ENCODE measurements at regions not wholly inside any gene's neighbourhood (a gene's known extent, or its start where the extent isn't known, plus 50 kb on each side); places are given as distances from the start of the nearest gene placed in this dataset.

- ATAC-seq (no peak), DNase-seq (no peak)
- intact Hi-C loops (cut with DNase I): no loop called here
Observed at GRCh38 chr13:48181482-48182145, 51.4 kb upstream of the ITM2B start.

GRCh38 chr13:48178126-48178525, 54.9 kb upstream of the ITM2B start:
- DNase-seq (no peak), ATAC-seq (no peak)
- intact Hi-C loops (cut with DNase I): no loop called here

GRCh38 chr13:48176781-48177180, 56.2 kb upstream of the ITM2B start:
- intact Hi-C loops (cut with DNase I): no loop called here

GRCh38 chr13:48175185-48175584, 57.8 kb upstream of the ITM2B start:
- no peak for DNase-seq
- no peak for ATAC-seq
- intact Hi-C loops (cut with DNase I): no loop called here

More at GRCh38 chr13:48176781-48177180, 56.2 kb upstream of the ITM2B start:
- DNase-seq (no peak), ATAC-seq (no peak)

GRCh38 chr13:48167866-48168265, 65.1 kb upstream of the ITM2B start:
- intact Hi-C loops (cut with DNase I): no loop called here
- ATAC-seq: no peak
- DNase-seq: no peak

GRCh38 chr13:48165727-48166126, 67.3 kb upstream of the ITM2B start:
- intact Hi-C loops (cut with DNase I): no loop called here
- no peak for DNase-seq
- no peak for ATAC-seq

GRCh38 chr13:48165063-48165462, 67.9 kb upstream of the ITM2B start:
- intact Hi-C loops (cut with DNase I): no loop called here
- DNase-seq (no peak), ATAC-seq (no peak)

- DNase-seq (no peak), ATAC-seq (no peak)
- intact Hi-C loops (cut with DNase I): no loop called here
Observed at GRCh38 chr13:48163061-48163460, 68.2 kb upstream of the MED4 start.

- intact Hi-C loops (cut with DNase I): no loop called here
- ATAC-seq (no peak), DNase-seq (no peak)
Observed at GRCh38 chr13:48162217-48162616, 67.3 kb upstream of the MED4 start.

- ATAC-seq (peak; percentile 79 to 89), DNase-seq (peak; percentile 49)
- intact Hi-C loops (cut with DNase I): no loop called here
Observed at GRCh38 chr13:48161530-48162179, 66.8 kb upstream of the MED4 start.

GRCh38 chr13:48160606-48161278, 65.8 kb upstream of the MED4 start:
- ATAC-seq (peak in 1 of 2 donors; percentile 43), DNase-seq (peak; percentile 38)

GRCh38 chr13:48159826-48160225, 64.9 kb upstream of the MED4 start:
- ATAC-seq: no peak
- intact Hi-C loops (cut with DNase I): no loop called here
- DNase-seq: no peak

More at GRCh38 chr13:48160606-48161278, 65.8 kb upstream of the MED4 start:
- intact Hi-C loops (cut with DNase I): no loop called here

- ATAC-seq: no peak
- intact Hi-C loops (cut with DNase I): no loop called here
- DNase-seq: no peak
Observed at GRCh38 chr13:48159401-48159800, 64.5 kb upstream of the MED4 start.

- no peak for ATAC-seq
- no peak for DNase-seq
- intact Hi-C loops (cut with DNase I): no loop called here
Observed at GRCh38 chr13:48158915-48159314, 64.0 kb upstream of the MED4 start.

GRCh38 chr13:48158290-48158689, 63.4 kb upstream of the MED4 start:
- intact Hi-C loops (cut with DNase I): no loop called here
- ATAC-seq: no peak

GRCh38 chr13:48156466-48156865, 61.6 kb upstream of the MED4 start:
- intact Hi-C loops (cut with DNase I): no loop called here
- ATAC-seq (peak in 1 of 2 donors; percentile 46), DNase-seq (peak; percentile 33)

More at GRCh38 chr13:48158290-48158689, 63.4 kb upstream of the MED4 start:
- DNase-seq: no peak

GRCh38 chr13:48155848-48156247, 60.9 kb upstream of the MED4 start:
- intact Hi-C loops (cut with DNase I): no loop called here
- ATAC-seq (peak; percentile 51 to 81), DNase-seq (no peak)

GRCh38 chr13:48154671-48155070, 59.8 kb upstream of the MED4 start:
- no peak for ATAC-seq
- intact Hi-C loops (cut with DNase I): no loop called here
- no peak for DNase-seq

- DNase-seq (no peak), ATAC-seq (no peak)
- intact Hi-C loops (cut with DNase I): no loop called here
Observed at GRCh38 chr13:48153186-48153585, 58.3 kb upstream of the MED4 start.

- intact Hi-C loops (cut with DNase I): no loop called here
- ATAC-seq: no peak
- DNase-seq: no peak
Observed at GRCh38 chr13:48151363-48152161, 56.7 kb upstream of the MED4 start.

Data from left cardiac atrium (tissue), 4 donors.